HG03196 (cell line): ENCODE measurements at regions not wholly inside any gene's neighbourhood (a gene's known extent, or its start where the extent isn't known, plus 50 kb on each side); places are given as distances from the start of the nearest gene placed in this dataset.

ENCODE experiments used
- ATAC-seq: cut with Tn5 transposase; IDR thresholded peaks from one replicate; pipeline ENCODE4 v1.9.1; 2021; ENCODE audit not compliant: unreplicated experiment

DNA sequence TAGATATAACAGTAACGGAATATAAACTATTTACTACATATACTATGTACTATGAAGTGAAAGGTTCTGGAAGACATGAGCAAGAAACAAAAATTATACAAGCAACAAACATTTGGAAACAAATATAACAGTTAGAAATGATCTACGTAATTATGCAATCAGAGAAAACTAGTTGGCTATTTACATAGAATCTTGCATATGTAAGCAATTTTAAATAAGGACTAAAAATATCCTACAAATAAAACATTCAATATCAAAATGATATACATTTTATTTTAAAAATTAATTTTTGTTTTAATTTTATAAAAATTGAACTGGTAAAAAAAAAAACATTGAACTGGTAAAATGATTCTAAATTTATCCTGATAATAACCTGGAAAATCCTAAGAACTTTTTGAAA lies 642.5 kb upstream of the PCDH10 start:
- ATAC-seq, result no peak

DNA sequence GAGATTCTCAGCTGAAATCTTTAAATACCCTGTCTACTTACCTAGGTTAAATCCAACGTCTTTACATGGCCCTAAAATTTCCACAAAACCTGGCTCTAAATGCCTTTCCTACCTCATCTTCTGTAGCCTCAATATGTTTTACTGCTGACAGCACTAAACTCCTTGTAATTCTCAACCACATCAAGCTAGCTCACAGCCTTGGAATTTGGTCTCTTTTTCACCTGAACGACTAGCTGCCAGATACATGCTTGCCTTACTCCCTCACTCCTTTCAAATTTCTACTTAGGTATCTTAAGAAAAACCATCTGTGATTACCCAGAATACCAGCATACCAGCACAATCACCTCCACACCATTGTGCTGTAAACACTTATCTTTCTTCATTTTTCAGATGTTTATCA lies 635.6 kb upstream of the PCDH10 start:
- no peak for ATAC-seq

DNA sequence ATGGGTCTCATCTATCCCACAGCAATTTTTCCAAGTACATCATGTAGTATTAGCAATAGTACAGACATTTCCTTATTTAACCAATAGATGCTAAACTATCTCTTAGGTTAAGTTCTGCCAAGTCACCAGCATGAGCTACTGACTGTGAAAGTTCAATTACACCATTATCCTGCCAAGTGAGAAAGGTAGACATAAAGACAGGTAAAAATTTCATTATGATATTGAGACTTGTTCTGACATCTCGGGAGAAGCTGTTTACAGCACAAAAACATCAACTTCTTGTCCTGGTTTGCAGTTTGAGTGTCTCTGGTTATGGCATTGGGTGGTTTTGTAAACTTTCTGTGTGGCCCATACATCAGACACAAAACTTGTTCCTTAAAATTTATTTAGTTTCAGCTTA lies 622.4 kb upstream of the PCDH10 start:
- ATAC-seq, result no peak

- no peak for ATAC-seq
Measured at GRCh38 chr4:132527817-132528216, 621.3 kb upstream of the PCDH10 start.

- no peak for ATAC-seq
Measured at GRCh38 chr4:132530861-132531260, 618.2 kb upstream of the PCDH10 start.

DNA sequence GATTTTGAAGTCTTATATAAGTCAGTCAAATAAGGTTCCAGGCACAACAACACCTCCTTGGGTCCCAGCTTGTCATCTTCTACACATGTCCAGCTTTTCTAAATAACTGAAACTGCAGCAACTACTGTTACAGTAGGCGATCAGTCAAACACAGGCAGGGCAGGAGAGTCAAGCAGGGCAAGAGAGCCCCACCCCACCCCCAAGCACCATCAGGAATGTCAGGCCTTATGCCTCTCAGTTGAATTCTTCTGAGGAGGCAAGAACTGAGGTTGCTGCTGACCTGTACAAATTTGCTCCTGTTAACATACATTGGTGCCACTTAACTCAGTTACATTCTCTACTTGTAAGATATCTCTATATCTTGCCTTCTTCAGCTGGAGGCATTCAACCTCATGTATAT lies 608.8 kb upstream of the PCDH10 start:
- no peak for ATAC-seq

GRCh38 chr4:132540797-132541196 lies 608.3 kb upstream of the PCDH10 start:
- no peak for ATAC-seq

GRCh38 chr4:132542228-132542627 lies 606.9 kb upstream of the PCDH10 start:
- ATAC-seq, result no peak

- no peak for ATAC-seq
Measured at GRCh38 chr4:132548463-132548862, 600.6 kb upstream of the PCDH10 start.

DNA sequence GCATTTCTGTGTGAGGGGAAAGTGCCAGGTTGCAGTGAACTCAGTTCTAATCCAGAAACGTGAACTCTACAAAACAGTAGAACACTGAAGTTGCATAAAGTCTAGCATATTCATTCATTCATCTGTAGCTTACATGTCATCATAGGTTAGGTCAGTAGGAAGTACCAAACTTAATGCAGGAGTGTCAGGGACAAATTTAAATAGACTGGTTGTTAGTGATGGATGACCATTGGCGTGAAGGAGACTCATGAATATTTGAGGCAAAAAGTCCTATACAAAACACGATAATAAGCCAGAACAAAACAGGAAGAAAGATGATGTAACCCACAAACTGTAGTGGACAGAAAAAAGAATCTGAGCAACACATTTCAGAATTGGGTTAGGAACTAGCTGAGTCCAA lies 592.8 kb upstream of the PCDH10 start:
- ATAC-seq, result no peak

GRCh38 chr4:132557660-132558059 lies 591.4 kb upstream of the PCDH10 start:
- ATAC-seq, result no peak

GRCh38 chr4:132564920-132565319 lies 584.2 kb upstream of the PCDH10 start:
- ATAC-seq, result no peak

DNA sequence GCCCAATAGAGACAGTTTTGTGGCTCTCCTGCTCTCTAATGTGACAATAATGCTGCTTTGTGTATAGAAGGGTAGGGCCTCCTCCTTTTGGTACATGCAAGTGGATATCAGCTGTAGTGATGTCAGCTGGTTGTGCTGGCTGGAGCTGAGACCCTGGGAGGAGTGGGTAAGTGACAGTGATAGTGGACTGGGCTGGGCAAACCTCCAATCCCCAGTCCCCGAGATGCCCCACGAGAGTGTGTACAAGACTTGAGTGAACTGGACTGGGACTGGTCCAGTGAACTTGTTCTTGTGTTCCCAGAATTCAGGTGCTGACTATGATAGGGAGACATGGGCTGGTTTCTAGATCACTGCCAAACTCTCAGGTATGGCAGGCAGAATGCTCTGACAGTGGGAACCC lies 583.6 kb upstream of the PCDH10 start:
- ATAC-seq, result no peak

DNA sequence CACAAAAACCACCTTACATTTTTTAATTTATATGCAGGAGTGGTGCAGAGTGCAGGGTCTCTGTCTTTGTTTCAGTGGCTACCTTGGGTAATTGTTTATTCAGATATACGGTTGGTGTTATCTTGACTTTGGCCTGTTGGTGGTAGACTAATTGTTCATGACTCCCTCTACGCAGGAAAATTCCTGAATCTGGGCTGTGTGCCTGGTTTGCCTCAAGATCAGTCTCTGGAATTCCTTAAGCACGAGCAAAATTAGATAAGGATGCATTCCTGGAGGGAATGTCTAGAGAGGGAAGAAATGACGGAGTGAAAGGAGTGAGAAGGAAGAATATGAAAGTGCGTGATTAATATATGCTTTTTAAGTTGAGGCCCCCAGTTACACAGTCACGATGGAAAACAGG lies 576.9 kb upstream of the PCDH10 start:
- ATAC-seq, result no peak

GRCh38 chr4:132587626-132588025 lies 561.5 kb upstream of the PCDH10 start:
- ATAC-seq, result no peak

DNA sequence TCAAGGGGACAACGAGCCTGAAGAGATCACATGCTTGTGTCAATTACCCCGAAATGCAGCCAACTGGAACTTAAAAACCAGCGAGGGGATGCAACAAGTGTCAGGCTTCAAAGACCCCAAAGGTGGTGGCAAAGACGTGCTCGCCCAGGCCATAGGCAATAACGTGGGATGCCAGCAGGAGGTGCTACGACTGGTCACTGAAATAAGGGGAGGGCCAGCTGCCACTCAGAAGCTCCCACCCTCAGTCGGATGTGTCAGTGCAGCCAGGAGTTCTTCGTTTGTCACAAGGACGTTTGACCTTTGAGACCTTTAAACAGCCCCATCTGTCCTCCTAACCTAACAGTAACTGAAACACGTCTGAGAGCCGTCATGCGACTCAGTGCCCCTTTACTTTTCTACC lies 556.8 kb upstream of the PCDH10 start:
- ATAC-seq, result no peak

DNA sequence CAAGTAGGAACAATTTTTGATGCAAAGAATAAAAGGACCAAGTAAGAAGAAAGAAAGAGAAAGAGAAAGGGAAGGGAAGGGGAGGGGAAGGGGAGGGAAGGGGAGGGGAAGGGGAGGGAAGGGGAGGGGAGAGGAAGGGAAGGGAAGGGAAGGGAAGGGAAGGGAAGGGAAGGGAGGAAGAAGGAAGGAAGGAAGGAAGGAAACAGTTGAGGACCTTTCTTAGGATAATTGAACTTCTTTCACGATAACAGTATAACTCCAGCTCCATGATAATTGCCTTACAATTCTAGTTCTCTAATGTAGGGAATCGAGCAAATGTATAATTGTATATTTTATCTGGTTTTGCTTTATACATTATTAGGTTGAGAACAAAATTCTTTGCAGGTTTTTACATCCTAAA lies 556.2 kb upstream of the PCDH10 start:
- no peak for ATAC-seq

DNA sequence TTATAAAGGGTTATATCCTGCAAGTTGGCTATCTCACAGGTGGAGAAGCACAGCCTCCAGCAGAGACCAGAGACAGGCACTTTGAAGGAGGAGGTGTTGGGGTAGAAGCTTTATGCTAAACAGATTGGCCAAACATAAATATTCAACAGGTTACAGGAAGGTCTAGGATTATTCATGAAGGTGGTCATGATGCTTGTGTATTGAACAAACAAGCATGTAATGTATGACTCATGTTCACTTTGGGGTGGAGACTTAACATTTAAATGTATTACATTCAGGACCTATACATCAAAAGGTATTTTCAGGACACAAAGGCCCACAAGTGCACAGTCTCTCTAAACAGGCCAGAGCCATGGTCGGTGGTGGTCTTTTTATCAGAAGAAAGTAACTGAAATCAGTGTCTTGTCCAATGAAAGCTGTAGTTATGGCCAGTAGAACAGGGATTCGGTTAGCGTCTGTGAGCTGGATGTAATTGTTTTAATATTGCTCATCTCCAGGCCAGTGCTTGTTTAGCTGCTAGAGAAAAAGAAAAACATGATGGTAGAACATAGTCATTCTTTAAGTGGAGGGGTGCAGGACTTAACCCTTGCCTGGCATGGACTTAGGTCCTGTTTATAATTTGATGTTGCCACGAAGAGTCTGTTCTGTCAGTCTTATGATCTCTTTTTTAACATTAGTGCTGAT lies 555.2 kb upstream of the PCDH10 start:
- ATAC-seq, result no peak

DNA sequence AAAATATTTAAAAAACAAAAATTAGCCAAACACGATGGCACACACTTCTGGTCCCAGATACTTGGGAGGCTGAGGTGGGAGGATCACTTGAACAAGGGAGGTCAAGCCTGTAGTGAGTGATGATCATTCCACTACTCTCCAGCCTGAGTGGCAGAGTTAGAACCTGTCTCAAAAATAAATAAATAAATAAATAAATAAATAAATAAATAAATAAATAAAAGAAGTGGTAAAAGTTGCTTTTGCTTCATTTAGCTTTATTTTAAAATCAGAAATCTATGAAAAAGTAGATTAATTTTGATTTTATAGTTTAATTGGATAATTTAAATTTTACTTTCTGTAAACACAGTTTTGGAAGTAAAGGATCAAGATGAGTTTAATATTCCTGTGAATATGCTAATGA lies 552.9 kb upstream of the PCDH10 start:
- no peak for ATAC-seq

- ATAC-seq, result no peak
Measured at GRCh38 chr4:132605551-132605950, 543.5 kb upstream of the PCDH10 start.

DNA sequence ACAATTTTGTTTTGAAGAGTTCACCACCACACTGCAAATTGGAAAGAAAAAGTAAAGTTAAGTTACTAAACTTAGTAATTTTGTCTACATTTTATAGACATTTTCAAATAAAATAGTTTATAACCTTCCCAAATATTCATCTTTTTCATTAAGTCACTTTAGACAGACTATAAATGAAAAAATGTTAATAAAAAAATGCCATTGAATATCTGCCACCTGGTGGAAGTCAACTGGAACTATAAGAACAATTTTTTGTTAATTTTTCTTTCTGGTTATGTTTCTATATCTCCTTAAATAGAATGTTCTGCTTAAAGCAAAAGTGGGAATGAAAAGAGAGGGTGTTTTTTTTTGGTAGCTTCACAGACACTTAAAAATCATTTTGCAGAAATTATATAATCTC lies 534.4 kb upstream of the PCDH10 start:
- ATAC-seq, result no peak

- no peak for ATAC-seq
Measured at GRCh38 chr4:132619968-132620367, 529.1 kb upstream of the PCDH10 start.

DNA sequence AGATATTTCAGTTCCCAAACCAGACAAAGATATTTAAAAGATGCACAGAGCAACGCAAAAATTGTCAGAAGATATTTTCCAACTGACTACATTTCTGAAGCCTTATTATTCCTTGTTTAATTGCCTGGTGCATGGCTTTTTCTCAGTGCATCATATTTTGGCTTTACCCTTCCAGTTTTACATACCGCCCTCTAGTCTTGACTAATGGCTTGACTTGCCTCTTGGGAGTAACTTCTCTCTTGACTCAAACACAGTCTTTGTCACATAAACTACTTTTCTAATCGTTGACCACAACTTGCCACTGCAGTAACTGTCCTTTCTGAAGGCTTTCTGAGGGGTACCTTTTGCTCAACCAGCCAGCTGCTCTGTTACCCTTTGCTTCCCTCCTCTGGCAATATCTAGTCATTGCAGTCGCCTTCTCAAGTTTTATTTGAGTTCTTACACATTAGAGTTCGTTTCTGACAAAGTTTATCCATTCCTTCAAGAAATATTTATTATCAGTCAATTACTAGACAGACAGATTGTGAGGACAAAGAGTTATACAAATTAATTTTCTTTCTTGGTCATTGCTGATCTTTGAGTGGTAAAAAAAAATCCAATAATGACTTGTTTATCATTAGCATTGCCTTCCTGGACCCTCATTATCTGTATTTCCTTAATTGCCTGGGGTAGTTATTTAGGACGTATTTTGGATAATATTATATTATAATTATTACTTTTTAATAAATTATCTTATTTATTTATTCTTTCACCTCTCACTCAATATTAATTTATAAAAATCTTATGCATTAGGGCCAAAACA lies 506.9 kb upstream of the PCDH10 start:
- peak; percentile 43 for ATAC-seq
